GM21360 (cell line): ENCODE measurements at regions not wholly inside any gene's neighbourhood (a gene's known extent, or its start where the extent isn't known, plus 50 kb on each side); places are given as distances from the start of the nearest gene placed in this dataset.

Source experiments
- ATAC-seq: cut with Tn5 transposase; IDR thresholded peaks from one replicate; pipeline ENCODE4 v1.9.1; 2021; ENCODE audit warnings: mild to moderate bottlenecking, moderate library complexity; ENCODE audit not compliant: unreplicated experiment

GRCh38 chr6:134537146-134537555, 219.2 kb upstream of the SGK1 start:
- no peak for ATAC-seq

DNA sequence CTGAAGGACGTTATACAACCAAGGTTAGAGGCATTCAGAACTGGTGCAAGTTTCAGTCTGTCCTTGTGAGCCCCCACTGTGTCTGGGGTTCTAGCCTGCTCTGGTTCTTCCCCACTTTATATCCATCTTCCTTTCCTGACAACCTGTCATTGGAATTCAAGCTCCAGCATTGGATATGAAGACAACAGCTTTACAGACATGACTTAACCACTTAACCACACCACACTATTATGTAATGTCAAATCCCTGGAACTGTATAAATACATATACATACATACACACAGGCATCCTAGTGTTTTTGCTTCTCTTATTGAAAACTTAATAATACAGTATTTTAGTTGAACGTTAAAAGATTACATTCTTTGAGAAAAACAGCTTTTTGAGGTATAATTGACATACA, 217.9 kb upstream of the SGK1 start:
- ATAC-seq = no peak

- no peak for ATAC-seq
These were observed 216.8 kb upstream of the SGK1 start for GRCh38 chr6:134534708-134535149.

DNA sequence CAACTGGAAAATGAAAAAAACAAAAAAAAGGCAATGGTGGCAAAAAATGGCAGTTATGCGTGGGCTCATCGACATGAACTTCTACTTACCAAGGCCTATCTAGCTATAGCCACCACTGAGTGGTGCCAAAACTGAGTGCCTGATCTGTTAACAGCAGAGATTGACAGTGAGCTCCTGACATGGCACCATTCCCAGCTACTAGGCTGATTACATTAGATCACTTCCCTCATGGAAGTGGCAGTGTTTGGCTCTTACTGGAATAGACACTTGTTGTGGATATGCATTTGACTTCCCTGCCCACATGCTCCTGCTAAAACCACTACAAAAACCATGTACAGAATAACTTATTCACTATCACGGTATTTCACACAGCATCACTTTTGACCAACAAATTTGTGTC, 216.1 kb upstream of the SGK1 start:
- no peak for ATAC-seq

DNA sequence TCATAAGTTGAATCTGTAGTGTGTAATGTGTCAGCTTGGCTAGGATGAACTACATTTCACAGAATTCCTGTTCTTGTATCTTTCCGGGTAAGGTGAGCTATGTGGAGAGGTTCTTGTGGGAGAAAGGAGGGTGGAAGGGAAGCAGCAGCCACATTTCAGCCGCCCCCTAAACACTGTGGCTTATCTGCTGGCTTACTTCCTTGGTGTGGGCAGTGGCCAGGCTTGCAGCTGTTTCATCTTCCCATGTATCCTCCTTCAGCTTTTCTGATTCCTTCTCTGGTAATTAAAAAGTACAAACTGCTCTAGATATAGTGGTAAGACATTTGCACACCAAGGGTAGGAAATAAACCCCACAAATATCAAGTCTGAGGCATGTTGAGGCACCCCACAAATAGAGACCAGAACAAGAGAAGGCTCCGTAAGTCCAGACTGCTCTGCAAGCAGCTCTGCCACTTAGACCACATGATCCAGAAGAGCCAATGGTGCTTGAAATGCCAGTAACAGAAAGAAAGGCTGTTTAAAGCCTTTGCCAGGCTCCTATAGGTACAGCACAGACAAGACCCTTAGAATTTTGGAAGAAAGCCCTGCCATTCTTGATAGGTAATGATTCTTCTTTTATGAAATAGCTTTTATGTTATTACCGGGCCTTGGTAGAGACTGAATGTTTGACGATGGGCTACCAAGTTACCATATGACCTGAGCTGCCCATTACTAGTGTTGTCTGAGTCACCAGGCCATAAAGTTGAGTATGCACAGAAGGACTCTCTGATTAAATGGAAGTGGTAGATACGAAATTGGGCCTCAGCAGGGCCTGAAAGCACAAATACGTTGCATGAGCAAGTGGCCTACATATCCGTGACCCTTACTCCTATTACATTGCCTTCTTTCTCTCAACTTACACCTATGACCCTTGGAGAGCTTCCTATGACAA, 215.0 kb upstream of the SGK1 start:
- no peak for ATAC-seq

DNA sequence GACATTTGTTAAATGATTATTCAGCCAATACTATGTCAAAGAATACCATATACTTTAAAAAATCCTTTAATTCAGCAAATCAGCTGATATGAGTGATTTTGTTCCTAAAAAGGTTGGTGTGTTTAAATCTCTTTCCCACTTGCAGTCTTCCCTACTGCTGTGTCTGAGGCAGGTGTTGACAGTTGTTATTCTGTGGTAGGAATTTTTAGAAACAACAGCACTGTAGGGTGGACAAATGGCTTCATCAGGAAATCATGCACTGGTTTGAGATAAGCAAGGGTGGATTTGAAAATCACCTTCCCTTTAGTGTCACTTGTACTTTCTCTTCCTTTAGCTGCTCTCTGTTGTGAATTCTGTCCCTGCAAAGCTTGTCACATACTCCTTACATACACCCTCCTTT, 213.7 kb upstream of the SGK1 start:
- ATAC-seq = no peak

DNA sequence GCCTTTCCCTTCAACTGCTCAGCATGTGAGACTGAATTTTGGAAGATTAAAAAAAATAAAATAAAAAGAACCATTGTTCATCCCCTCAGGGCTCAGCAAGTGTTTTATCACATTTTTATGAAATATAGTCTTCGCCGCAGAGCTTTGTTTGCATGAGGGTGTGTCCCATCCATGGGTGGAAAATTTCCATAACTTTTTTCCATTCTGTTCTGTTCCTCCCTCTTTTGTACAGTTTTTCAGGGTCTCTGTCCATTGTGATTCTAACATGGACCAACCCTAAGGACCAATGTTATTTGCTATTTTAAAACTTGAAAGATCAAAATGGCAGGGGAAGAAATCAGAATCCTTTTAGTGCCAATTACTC, 213.3 kb upstream of the SGK1 start:
- no peak for ATAC-seq

DNA sequence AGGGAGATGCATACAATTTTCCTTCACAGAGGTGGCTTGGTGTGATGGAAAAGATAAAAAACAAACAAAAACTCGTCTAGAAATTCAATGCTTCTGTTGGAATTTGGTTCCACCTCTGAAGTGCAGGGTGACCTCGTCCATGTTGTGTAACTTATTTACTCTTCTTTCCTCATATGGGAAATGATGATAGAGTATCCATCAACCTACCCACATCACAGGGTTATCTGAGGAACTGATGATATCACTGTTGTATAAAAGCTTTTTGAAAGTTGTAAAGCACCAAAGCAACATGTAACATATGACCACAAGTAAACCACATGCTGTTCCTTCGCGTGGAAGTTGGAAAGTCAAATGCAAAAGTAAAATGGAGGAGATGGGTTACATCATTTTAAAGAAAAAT, 212.0 kb upstream of the SGK1 start:
- no peak for ATAC-seq

GRCh38 chr6:134529305-134529704, 211.4 kb upstream of the SGK1 start:
- ATAC-seq = no peak

GRCh38 chr6:134527108-134527787, 209.3 kb upstream of the SGK1 start:
- no peak for ATAC-seq

DNA sequence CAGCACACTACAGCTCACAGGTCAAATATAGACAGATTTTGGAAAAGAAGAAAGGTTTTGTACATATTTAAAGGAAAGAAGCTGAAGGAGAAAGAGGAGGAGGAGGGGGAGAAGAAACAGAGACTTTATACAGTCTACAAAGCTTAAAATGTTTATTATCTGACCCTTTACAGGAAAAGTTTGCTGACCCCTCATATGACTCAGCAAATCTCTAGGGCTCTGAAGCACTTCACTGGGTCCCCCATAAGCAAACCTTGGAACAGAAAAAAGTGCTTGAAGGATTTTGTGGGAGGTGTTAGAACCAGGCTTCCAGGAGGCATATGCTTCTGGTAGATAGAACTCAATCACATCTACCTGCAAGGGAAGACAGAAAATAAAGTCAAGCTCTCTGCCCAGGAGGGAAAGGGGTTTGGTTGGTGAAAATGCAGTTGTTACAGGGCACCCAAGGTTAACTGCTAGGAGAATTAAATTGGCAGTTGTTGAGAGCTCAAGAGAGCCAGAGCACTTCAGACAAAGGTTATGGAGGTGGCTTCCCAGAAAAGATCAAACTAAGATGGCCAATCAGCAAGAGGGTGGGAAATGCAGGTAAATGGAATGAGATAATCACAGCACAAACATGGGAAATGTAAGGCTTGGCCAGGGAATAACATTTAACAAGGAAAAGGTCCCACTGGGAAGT, 207.4 kb upstream of the SGK1 start:
- ATAC-seq = no peak

- no peak for ATAC-seq
These were observed 206.2 kb upstream of the SGK1 start for GRCh38 chr6:134523903-134524650.

DNA sequence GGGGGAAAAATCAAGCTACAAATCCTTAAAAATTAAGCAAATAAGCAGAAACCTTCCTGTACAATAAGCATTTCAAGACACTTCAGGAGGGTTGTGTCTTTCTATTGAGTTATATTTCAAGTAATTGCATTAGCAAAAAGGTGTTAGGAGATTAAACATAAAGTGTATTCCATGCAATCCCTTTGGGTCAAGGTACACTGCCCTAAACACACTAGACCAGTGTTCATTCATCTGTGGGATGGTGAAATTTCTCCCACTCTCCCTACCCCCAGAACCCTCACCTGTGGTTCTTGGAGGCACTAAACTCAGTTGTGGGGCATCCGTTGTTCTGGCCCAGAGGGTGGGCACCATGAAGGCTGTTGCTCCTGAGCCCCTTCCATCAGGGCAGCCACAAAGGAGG, 205.1 kb upstream of the SGK1 start:
- no peak for ATAC-seq

- ATAC-seq = no peak
These were observed 203.2 kb upstream of the SGK1 start for GRCh38 chr6:134521116-134521501.

DNA sequence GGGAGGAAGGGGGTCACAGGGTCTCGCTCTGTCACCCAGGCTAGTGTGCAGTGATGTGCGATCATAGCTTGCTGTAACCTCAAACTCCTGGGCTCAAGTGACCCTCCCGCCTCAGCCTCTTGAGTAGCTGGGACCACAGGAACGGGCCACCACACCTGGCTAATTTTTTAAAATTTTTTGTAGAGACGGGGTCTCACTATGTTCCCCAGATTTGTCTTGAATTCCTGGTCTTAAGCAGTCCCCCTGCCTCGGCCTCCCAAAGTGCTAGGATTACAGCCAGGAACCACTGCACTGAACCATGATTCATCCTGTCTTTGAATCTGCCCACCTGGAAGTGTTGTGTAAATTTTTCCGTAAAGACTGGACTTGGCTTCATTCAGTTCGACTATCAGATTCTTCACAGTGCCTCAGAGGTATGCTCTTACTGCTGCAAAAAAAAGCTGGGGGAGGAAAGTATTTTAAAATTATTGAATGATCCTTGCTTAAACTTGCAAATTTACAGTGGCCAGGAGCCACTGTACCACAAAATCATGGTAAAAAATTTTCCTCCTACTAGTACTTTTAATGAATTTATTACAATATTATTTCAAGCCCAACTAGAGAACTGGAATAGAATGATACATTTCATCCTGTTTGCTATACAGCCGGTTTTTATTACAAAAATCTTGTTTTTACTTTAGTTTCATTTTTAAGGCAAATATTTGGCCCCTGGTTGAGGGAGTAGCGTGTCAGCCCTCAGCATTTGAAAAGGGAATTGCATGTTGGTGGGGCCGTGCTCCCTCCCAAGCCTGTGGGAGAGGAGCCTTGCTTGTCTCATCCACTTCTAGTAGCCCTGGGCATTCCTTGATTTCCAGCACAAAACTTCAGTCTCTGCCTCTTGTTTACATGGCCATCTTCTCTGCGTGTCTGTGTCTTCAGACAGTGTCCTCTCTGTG, 202.5 kb upstream of the SGK1 start:
- ATAC-seq = no peak

GRCh38 chr6:134519465-134519864, 201.6 kb upstream of the SGK1 start:
- no peak for ATAC-seq

GRCh38 chr6:134517868-134518267, 200.0 kb upstream of the SGK1 start:
- ATAC-seq = no peak

DNA sequence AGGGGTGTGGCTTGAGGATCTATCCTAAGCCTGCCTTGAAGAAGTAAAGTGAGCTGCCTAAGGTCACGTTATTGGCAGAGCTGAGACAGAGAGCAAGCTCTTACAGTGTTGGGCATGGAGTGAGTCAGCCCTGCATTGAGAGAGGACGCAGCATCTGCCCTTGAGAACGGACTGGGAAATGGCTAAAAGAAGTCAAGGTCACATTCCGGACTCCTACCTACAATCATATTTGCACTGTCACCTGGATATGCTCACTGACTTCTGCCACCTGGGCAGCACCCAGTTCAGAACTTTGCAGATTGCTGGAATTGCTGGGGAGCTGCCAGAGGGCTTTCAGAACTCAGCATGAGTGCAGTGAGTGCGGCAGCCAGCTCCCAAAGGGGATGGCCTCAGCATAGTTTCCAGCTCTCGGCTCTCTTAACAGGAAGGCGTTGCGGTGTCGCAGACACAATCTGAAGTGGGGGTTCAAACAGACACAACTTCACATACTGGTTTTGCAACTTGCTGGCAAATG, 199.3 kb upstream of the SGK1 start:
- no peak for ATAC-seq

- no peak for ATAC-seq
These were observed 198.7 kb upstream of the SGK1 start for GRCh38 chr6:134516582-134516981.

- no peak for ATAC-seq
These were observed 198.1 kb upstream of the SGK1 start for GRCh38 chr6:134515986-134516385.
